ENCODE measurements at regions not wholly inside any gene's neighbourhood (a gene's known extent, or its start where the extent isn't known, plus 50 kb on each side); places are given as distances from the start of the nearest gene placed in this dataset.
"Not testable (repeated sequence)": the region's sequence is repeated elsewhere in the genome, so short reads cannot be mapped to it uniquely, and the experiment has no call there.

DNA sequence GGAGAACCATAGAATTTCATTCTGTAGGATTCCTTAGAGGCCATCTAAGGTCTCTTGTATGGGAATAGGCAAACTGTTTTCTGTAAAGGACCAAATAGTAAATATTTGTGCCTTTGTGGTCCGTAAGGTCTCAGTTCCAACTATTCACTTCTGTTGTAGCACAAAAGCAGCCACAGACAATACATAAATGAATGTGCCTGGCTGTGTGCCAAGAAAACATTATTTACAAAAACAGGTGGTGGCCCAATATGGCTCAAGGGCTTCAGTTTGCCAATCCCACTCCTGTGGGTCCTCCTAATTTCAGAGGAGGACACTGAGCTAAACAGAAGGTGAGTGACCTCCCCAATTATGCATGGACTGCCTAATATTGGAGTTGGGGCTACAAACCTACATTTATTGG lies 67.6 kb upstream of the EDEM3 start:
- H3K9me3 ChIP-seq (replicated peaks in 1 of 11): peaks cover 0 to 9% (median 0%) of the 10 kb centered on the region in 11 experiments; a peak in 4 of 22 replicates
- no peaks in the 10 kb centered on the region for H3K27me3 ChIP-seq
- peak overlapping the region in 2 of 11 experiments; percentile 75 to 80; a peak in 3 of 22 replicates for H3K4me2 ChIP-seq
- peak overlapping the region in 1 of 11 experiments; percentile 63; a peak in 2 of 22 replicates for H3K27ac ChIP-seq
- H3K9ac ChIP-seq: no peak overlapping the region
- no peak overlapping the region for H3K4me3 ChIP-seq
- H4K20me1 ChIP-seq: peaks cover 0 to 4% (median 0%) of the 10 kb centered on the region in 11 experiments; a peak in 1 of 22 replicates
- peaks cover 14 to 68% (median 34%) of the 10 kb centered on the region in 10 experiments for H3K4me1 ChIP-seq
- peaks cover 0 to 40% (median 0%) of the 10 kb centered on the region in 11 experiments; a peak in 6 of 22 replicates for H3K36me3 ChIP-seq
- TF ChIP-seq Cebpa-rat (IDR thresholded peaks at IDR 0.05): no peak

DNA sequence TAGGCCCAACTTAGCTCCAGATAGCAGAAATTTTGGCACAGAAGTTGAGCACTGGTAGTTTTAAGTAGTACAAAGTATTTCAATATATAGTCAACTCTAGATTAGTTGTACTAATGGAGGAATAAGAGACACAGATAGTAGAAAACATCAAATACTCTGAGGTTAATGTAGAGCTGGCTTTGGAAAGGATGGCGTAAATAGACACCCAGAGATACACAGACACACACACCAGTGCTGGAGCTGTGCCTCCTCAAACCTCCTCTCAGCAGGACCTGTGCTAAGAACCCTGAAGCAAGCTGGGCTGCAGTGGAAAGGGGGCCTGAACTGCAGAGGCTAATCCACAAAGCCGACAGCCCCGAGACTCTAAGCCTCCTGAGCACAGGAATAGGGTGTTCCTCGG lies 67.0 kb upstream of the EDEM3 start:
- TF ChIP-seq Cebpa-rat (IDR thresholded peaks at IDR 0.05): no peak
- peaks cover 0 to 40% (median 0%) of the 10 kb centered on the region in 11 experiments; a peak in 6 of 22 replicates for H3K36me3 ChIP-seq
- H3K9ac ChIP-seq: no peak overlapping the region
- peaks cover 14 to 62% (median 34%) of the 10 kb centered on the region in 10 experiments for H3K4me1 ChIP-seq
- H3K9me3 ChIP-seq (replicated peaks in 1 of 11): peaks cover 0 to 15% (median 0%) of the 10 kb centered on the region in 11 experiments; a peak in 5 of 22 replicates
- no peak overlapping the region for H3K27ac ChIP-seq
- no peaks in the 10 kb centered on the region for H3K27me3 ChIP-seq
- H3K4me2 ChIP-seq: no peak overlapping the region; a peak in 2 of 22 replicates
- no peak overlapping the region for H3K4me3 ChIP-seq
- H4K20me1 ChIP-seq: peaks cover 0 to 4% (median 0%) of the 10 kb centered on the region in 11 experiments; a peak in 1 of 22 replicates

DNA sequence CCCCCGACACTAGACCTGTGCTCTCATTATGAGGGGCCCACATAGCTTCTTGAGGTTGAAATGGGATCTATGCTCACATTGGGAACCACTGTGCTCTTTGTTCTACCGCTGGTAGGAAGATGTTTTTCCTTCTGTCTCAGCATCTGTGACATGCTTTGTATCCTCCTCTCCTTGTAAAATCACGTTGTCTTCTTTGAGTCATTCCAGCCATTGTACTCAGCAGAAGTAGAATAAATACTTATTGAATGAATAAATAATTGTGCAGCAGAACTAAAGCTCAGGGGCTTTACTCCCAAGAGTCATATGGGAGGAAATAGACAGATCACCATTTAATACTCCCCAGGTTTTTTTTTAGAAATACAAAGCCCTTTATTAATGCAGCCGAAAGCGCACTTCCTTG lies 66.3 kb upstream of the EDEM3 start:
- peaks cover 0 to 22% (median 0%) of the 10 kb centered on the region in 11 experiments; a peak in 5 of 22 replicates for H3K9me3 ChIP-seq (replicated peaks in 1 of 11)
- H3K4me1 ChIP-seq: peaks cover 14 to 55% (median 32%) of the 10 kb centered on the region in 10 experiments
- H3K36me3 ChIP-seq: peaks cover 0 to 47% (median 0%) of the 10 kb centered on the region in 11 experiments; a peak in 6 of 22 replicates
- TF ChIP-seq Cebpa-rat (IDR thresholded peaks at IDR 0.05): no peak
- no peak overlapping the region for H3K4me3 ChIP-seq
- no peak overlapping the region for H3K9ac ChIP-seq
- peak overlapping the region in 8 of 11 experiments; percentile 21 to 66 (median 56); a peak in 12 of 22 replicates for H3K4me2 ChIP-seq
- H3K27ac ChIP-seq: 0 out of 22 replicates have a peak overlapping the region, but pooled peaks of 1 of the 11 experiments have one; percentile 14
- peaks cover 0 to 4% (median 0%) of the 10 kb centered on the region in 11 experiments; a peak in 1 of 22 replicates for H4K20me1 ChIP-seq
- H3K27me3 ChIP-seq: no peaks in the 10 kb centered on the region

GRCh38 chr1:184820218-184820750 lies 65.6 kb upstream of the EDEM3 start:
- TF ChIP-seq Cebpa-rat (IDR thresholded peaks at IDR 0.05): no peak
- Histone ChIP-seq H3K36me3 (peaks cover 0 to 52% (median 0%) of the 10 kb centered on the region in 11 experiments; a peak in 6 of 22 replicates), H4K20me1 (peaks cover 0 to 1% (median 0%) of the 10 kb centered on the region in 11 experiments; a peak in 1 of 22 replicates), H3K27me3 (no peaks in the 10 kb centered on the region), H3K9ac (no peak overlapping the region), H3K27ac (0 out of 22 replicates have a peak overlapping the region, but pooled peaks of 1 of the 11 experiments have one; percentile 14), H3K4me1 (peaks cover 14 to 48% (median 27%) of the 10 kb centered on the region in 10 experiments), H3K4me2 (peak overlapping the region in 10 of 11 experiments; percentile 7 to 66 (median 50); a peak in 17 of 22 replicates), H3K9me3 (replicated peaks in 1 of 11) (peaks cover 0 to 29% (median 3%) of the 10 kb centered on the region in 11 experiments; a peak in 10 of 22 replicates), H3K4me3 (no peak overlapping the region)

DNA sequence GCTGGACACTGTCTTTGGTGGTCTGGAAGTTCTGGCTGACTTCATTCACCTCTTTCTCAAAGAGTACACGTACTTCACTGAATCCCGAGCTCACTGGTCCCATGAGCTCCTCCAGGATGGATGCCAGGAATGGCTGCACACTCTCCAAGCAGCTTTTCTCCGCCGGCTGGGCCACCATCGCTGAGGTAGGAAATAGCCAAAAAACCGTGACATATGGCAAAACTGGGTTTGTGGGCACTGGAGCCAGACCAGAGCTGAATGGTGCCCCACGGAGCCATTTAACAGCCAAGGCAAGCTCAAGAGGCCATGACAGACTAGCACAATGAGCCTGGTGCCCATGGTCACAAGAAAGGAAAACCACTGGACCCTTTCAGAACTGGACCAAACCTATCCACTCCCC lies 64.0 kb upstream of the EDEM3 start:
- Histone ChIP-seq H3K4me1 (peaks cover 14 to 32% (median 18%) of the 10 kb centered on the region in 10 experiments), H3K9me3 (replicated peaks in 1 of 11) (peaks cover 5 to 45% (median 16%) of the 10 kb centered on the region in 11 experiments; a peak in 21 of 22 replicates), H3K36me3 (peaks cover 0 to 65% (median 0%) of the 10 kb centered on the region in 11 experiments; a peak in 7 of 22 replicates), H3K9ac (no peak overlapping the region), H3K4me3 (no peak overlapping the region), H3K27ac (no peak overlapping the region), H4K20me1 (no peaks in the 10 kb centered on the region), H3K4me2 (no peak overlapping the region), H3K27me3 (no peaks in the 10 kb centered on the region)
- no peak for TF ChIP-seq Cebpa-rat (IDR thresholded peaks at IDR 0.05)

DNA sequence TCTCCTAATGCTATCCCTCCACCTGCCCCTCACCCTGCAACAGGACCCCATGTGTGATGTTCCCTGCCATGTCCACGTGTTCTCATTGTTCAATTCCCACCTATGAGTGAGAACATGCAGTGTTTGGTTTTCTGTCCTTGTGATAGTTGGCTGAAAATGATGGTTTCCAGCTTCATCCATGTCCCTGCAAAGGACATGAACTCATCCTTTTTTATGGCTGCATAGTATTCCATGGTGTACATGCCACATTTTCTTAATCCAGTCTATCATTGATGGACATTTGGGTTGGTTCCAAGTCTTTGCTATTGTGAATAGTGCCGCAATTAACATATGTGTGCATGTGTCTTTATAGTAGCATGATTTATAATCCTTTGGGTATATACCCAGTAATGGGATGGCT lies 62.3 kb upstream of the EDEM3 start:
- Histone ChIP-seq H3K9me3 (replicated peaks in 1 of 11) (peaks cover 20 to 61% (median 31%) of the 10 kb centered on the region in 11 experiments), H3K36me3 (peaks cover 0 to 74% (median 0%) of the 10 kb centered on the region in 11 experiments; a peak in 6 of 22 replicates), H3K4me1 (peaks cover 11 to 19% (median 15%) of the 10 kb centered on the region in 10 experiments; a peak in 19 of 20 replicates)
- H3K4me2 ChIP-seq, H4K20me1 ChIP-seq, H3K27ac ChIP-seq, H3K27me3 ChIP-seq, H3K4me3 ChIP-seq, H3K9ac ChIP-seq: not testable (repeated sequence)

DNA sequence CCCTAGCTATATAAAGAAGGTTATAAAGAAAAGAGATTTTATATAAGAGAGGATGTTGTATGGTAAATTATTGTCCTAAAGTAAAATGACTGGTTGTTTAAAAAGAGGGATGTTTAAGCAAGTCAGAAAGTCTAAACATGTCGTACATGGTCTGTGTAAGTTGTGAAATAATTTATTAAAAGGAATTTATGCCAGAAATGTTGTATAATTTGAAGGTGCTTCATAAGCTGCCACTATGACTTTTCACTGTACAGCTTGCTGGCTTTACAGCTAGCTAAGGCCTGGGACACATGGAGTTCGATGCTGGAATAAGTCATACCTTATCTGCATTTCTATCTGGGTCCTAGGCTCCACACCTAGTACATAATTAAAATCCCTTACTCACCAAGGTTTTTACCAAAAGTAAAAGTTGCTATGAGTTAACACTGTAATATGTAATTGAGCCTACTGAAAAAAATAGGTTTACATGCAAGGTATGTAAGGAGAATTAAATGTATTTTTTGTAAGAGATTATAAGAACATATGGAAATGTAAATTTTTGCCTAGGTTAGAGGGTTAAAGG lies 59.0 kb upstream of the EDEM3 start:
- Histone ChIP-seq H3K9ac (no peak overlapping the region), H3K27ac (no peak overlapping the region), H3K4me2 (no peak overlapping the region), H4K20me1 (no peaks in the 10 kb centered on the region), H3K36me3 (peaks cover 0 to 56% (median 0%) of the 10 kb centered on the region in 11 experiments; a peak in 6 of 22 replicates), H3K4me1 (peaks cover 0 to under 1% (median 0%) of the 10 kb centered on the region in 10 experiments; a peak in 1 of 20 replicates), H3K9me3 (replicated peaks in 1 of 11) (peaks cover 25 to 64% (median 31%) of the 10 kb centered on the region in 11 experiments), H3K27me3 (no peaks in the 10 kb centered on the region), H3K4me3 (no peak overlapping the region)
- TF ChIP-seq Cebpa-rat (IDR thresholded peaks at IDR 0.05): no peak

GRCh38 chr1:184811439-184812111 lies 56.9 kb upstream of the EDEM3 start:
- Histone ChIP-seq H3K9ac (no peak overlapping the region), H3K36me3 (peaks cover 0 to 44% (median 0%) of the 10 kb centered on the region in 11 experiments; a peak in 6 of 22 replicates), H4K20me1 (no peaks in the 10 kb centered on the region), H3K4me3 (no peak overlapping the region), H3K27me3 (no peaks in the 10 kb centered on the region), H3K9me3 (replicated peaks in 1 of 11) (peaks cover 22 to 51% (median 31%) of the 10 kb centered on the region in 11 experiments), H3K4me1 (peaks cover 0 to 21% (median 10%) of the 10 kb centered on the region in 10 experiments; a peak in 14 of 20 replicates), H3K27ac (no peak overlapping the region), H3K4me2 (no peak overlapping the region)
- no peak for TF ChIP-seq Cebpa-rat (IDR thresholded peaks at IDR 0.05)
